ENCODE measurements at regions not wholly inside any gene's neighbourhood (a gene's known extent, or its start where the extent isn't known, plus 50 kb on each side); places are given as distances from the start of the nearest gene placed in this dataset.

DNA sequence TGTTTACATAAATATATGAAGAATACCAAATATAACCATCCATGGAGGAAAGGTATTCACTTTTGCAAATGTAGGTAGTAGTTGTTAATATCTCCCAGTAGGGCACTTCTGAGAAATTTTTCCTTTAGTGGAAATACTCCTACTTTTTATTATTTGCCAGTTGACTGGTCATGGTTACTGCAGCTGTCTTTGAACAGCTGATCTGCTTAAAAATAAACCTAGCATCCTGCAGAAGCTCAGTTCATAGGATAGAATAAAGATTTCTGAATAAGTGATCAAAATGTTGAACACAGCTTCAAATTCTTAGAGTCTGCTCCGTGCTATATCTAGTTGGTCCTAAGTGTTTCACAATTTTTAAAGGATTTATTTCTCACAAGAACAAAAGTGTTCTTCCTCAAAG is 270.7 kb upstream of the TRPC7 start:
- no peak overlapping the region for H2AFZ ChIP-seq (ENCODE audit: low read length)
- no peaks in the 10 kb centered on the region for H3K9me3 ChIP-seq (ENCODE audit: insufficient read depth, low read depth, low read length)
- TF ChIP-seq, protein P1, sequence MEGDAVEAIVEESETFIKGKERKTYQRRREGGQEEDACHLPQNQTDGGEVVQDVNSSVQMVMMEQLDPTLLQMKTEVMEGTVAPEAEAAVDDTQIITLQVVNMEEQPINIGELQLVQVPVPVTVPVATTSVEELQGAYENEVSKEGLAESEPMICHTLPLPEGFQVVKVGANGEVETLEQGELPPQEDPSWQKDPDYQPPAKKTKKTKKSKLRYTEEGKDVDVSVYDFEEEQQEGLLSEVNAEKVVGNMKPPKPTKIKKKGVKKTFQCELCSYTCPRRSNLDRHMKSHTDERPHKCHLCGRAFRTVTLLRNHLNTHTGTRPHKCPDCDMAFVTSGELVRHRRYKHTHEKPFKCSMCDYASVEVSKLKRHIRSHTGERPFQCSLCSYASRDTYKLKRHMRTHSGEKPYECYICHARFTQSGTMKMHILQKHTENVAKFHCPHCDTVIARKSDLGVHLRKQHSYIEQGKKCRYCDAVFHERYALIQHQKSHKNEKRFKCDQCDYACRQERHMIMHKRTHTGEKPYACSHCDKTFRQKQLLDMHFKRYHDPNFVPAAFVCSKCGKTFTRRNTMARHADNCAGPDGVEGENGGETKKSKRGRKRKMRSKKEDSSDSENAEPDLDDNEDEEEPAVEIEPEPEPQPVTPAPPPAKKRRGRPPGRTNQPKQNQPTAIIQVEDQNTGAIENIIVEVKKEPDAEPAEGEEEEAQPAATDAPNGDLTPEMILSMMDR (conservative IDR thresholded peaks at IDR 0.05; ENCODE audit: low read length): no peak
- no peak for TF ChIP-seq EZH2phosphoT487 (IDR thresholded peaks at IDR 0.05; ENCODE audit: borderline replicate concordance)
- no peaks in the 10 kb centered on the region for H3K79me2 ChIP-seq (ENCODE audit: insufficient read depth, low read length)
- no peak overlapping the region for H3K4me3 ChIP-seq (ENCODE audit: low read length, poor library complexity, severe bottlenecking)
- no peak overlapping the region for H3K4me2 ChIP-seq (ENCODE audit: low read depth, low read length, poor library complexity, severe bottlenecking)
- H3K27me3 ChIP-seq (ENCODE audit: insufficient read depth, low read length, poor library complexity, severe bottlenecking): no peaks in the 10 kb centered on the region
- H3K9me2 ChIP-seq (replicated peaks; ENCODE audit: low read depth, low read length): no peaks in the 10 kb centered on the region
- H3F3A ChIP-seq (ENCODE audit: low read depth): no peaks in the 10 kb centered on the region
- no peak overlapping the region for H3K9ac ChIP-seq (ENCODE audit: low read depth, low read length, poor library complexity, severe bottlenecking)
- H3K4me1 ChIP-seq (ENCODE audit: insufficient read depth, low read length, poor library complexity, severe bottlenecking): peaks cover 20% of the 10 kb centered on the region
- H3K36me3 ChIP-seq (ENCODE audit: insufficient read depth, low read length): no peaks in the 10 kb centered on the region
- H4K20me1 ChIP-seq (ENCODE audit: insufficient read depth, low read length, poor library complexity, severe bottlenecking): no peaks in the 10 kb centered on the region

- H3K36me3 ChIP-seq (ENCODE audit: insufficient read depth, low read length): no peaks in the 10 kb centered on the region
- H4K20me1 ChIP-seq (ENCODE audit: insufficient read depth, low read length, poor library complexity, severe bottlenecking): no peaks in the 10 kb centered on the region
- H3F3A ChIP-seq (ENCODE audit: low read depth): no peaks in the 10 kb centered on the region
- no peaks in the 10 kb centered on the region for H3K79me2 ChIP-seq (ENCODE audit: insufficient read depth, low read length)
- H3K4me2 ChIP-seq (ENCODE audit: low read depth, low read length, poor library complexity, severe bottlenecking): no peak overlapping the region
- H3K9ac ChIP-seq (ENCODE audit: low read depth, low read length, poor library complexity, severe bottlenecking): no peak overlapping the region
- H3K4me3 ChIP-seq (ENCODE audit: low read length, poor library complexity, severe bottlenecking): no peak overlapping the region
- no peaks in the 10 kb centered on the region for H3K9me3 ChIP-seq (ENCODE audit: insufficient read depth, low read depth, low read length)
- TF ChIP-seq EZH2phosphoT487 (IDR thresholded peaks at IDR 0.05; ENCODE audit: borderline replicate concordance): no peak
- TF ChIP-seq, protein P1 (conservative IDR thresholded peaks at IDR 0.05; ENCODE audit: low read length): no peak
- no peaks in the 10 kb centered on the region for H3K9me2 ChIP-seq (replicated peaks; ENCODE audit: low read depth, low read length)
- 0 out of 2 replicates have a peak overlapping the region, but pooled peaks have one; percentile 37 for H2AFZ ChIP-seq (ENCODE audit: low read length)
- H3K4me1 ChIP-seq (ENCODE audit: insufficient read depth, low read length, poor library complexity, severe bottlenecking): peaks cover 32% of the 10 kb centered on the region
- no peaks in the 10 kb centered on the region for H3K27me3 ChIP-seq (ENCODE audit: insufficient read depth, low read length, poor library complexity, severe bottlenecking)
These were observed 265.8 kb upstream of the TRPC7 start for GRCh38 chr5:136631186-136631585.

- Histone ChIP-seq H3K4me3 (ENCODE audit: low read length, poor library complexity, severe bottlenecking) (no peak overlapping the region), H3K9me3 (ENCODE audit: insufficient read depth, low read depth, low read length) (no peaks in the 10 kb centered on the region), H4K20me1 (ENCODE audit: insufficient read depth, low read length, poor library complexity, severe bottlenecking) (no peaks in the 10 kb centered on the region), H3K4me2 (ENCODE audit: low read depth, low read length, poor library complexity, severe bottlenecking) (no peak overlapping the region), H2AFZ (ENCODE audit: low read length) (peak overlapping the region; percentile 58), H3K36me3 (ENCODE audit: insufficient read depth, low read length) (no peaks in the 10 kb centered on the region), H3K9ac (ENCODE audit: low read depth, low read length, poor library complexity, severe bottlenecking) (no peak overlapping the region), H3K4me1 (ENCODE audit: insufficient read depth, low read length, poor library complexity, severe bottlenecking) (peaks cover 25% of the 10 kb centered on the region), H3K79me2 (ENCODE audit: insufficient read depth, low read length) (no peaks in the 10 kb centered on the region), H3F3A (ENCODE audit: low read depth) (no peaks in the 10 kb centered on the region), H3K9me2 (replicated peaks; ENCODE audit: low read depth, low read length) (no peaks in the 10 kb centered on the region), H3K27me3 (ENCODE audit: insufficient read depth, low read length, poor library complexity, severe bottlenecking) (no peaks in the 10 kb centered on the region)
- TF ChIP-seq, protein P1 (conservative IDR thresholded peaks at IDR 0.05; ENCODE audit: low read length): no peak
- no peak for TF ChIP-seq EZH2phosphoT487 (IDR thresholded peaks at IDR 0.05; ENCODE audit: borderline replicate concordance)
These were observed 263.9 kb upstream of the TRPC7 start for GRCh38 chr5:136629125-136629792.

Measured in Loucy (cell line).